Trophoblast cell (in vitro differentiated cells and primary cell): ENCODE measurements at regions not wholly inside any gene's neighbourhood (a gene's known extent, or its start where the extent isn't known, plus 50 kb on each side); places are given as distances from the start of the nearest gene placed in this dataset.
A peak's percentile ranks its signal among the peaks of the same experiment; 100 is the strongest.

Source experiments
- DNase-seq, 2 donors: peaks; one replicate each; pipeline ENCODE4 v3.0.0-alpha.2; 2016
- H2AFZ ChIP-seq: 2 replicates; pipeline ENCODE4 v1.6.1; 2013; ENCODE audit warnings: low read length, moderate library complexity, mild to moderate bottlenecking; ENCODE audit not compliant: insufficient read depth, poor library complexity
- H2AK5ac ChIP-seq: 2 replicates; pipeline ENCODE4 v1.6.1; 2013; ENCODE audit warnings: mild to moderate bottlenecking, low read length
- H2BK120ac ChIP-seq: 2 replicates; pipeline ENCODE4 v1.6.1; 2013; ENCODE audit warnings: low read length, mild to moderate bottlenecking, moderate library complexity; ENCODE audit not compliant: insufficient read depth, poor library complexity
- H2BK12ac ChIP-seq: 2 replicates; pipeline ENCODE4 v1.6.1; 2013; ENCODE audit warnings: mild to moderate bottlenecking, low read length, moderate library complexity
- H2BK5ac ChIP-seq: 2 replicates; pipeline ENCODE4 v1.6.1; 2013; ENCODE audit warnings: low read length, low read depth, moderate library complexity, mild to moderate bottlenecking; ENCODE audit not compliant: poor library complexity
- H3K14ac ChIP-seq: 2 replicates; pipeline ENCODE4 v1.6.1; 2013; ENCODE audit warnings: mild to moderate bottlenecking, low read length
- H3K18ac ChIP-seq: 2 replicates; pipeline ENCODE4 v1.6.1; 2013; ENCODE audit warnings: mild to moderate bottlenecking, low read length
- H3K23ac ChIP-seq: 2 replicates; pipeline ENCODE4 v1.6.1; 2013; ENCODE audit warnings: low read length
- H3K27ac ChIP-seq: 2 replicates; pipeline ENCODE4 v1.5.1; 2013; ENCODE audit warnings: low read depth, mild to moderate bottlenecking, inconsistent platforms, low read length, moderate library complexity
- H3K27me3 ChIP-seq: 2 replicates; pipeline ENCODE4 v1.6.1; 2013; ENCODE audit warnings: inconsistent platforms, mild to moderate bottlenecking, low read length, moderate library complexity; ENCODE audit not compliant: insufficient read depth
- H3K36me3 ChIP-seq, 2 experiments: 1 replicate in 1 of 2; 2 replicates in 1 of 2; pipeline ENCODE4 v1.6.1; 2013; ENCODE audit warnings: low read length in 2 of 2, mild to moderate bottlenecking in 2 of 2, moderate library complexity in 1 of 2; ENCODE audit not compliant: insufficient read depth in 2 of 2, control insufficient read depth in 1 of 2
- H3K4ac ChIP-seq: 2 replicates; pipeline ENCODE4 v1.6.1; 2013; ENCODE audit warnings: low read depth, mild to moderate bottlenecking, low read length, moderate library complexity
- H3K4me1 ChIP-seq, 2 experiments: 1 replicate in 1 of 2; 2 replicates in 1 of 2; pipeline ENCODE4 v1.6.1; 2013; ENCODE audit warnings: low read length in 2 of 2, mild to moderate bottlenecking in 2 of 2, moderate library complexity in 1 of 2; ENCODE audit not compliant: insufficient read depth in 2 of 2, control insufficient read depth in 1 of 2
- H3K4me2 ChIP-seq: 2 replicates; pipeline ENCODE4 v1.6.1; 2013; ENCODE audit warnings: inconsistent platforms, mild to moderate bottlenecking, low read length, moderate library complexity
- H3K4me3 ChIP-seq: 2 replicates; pipeline ENCODE4 v1.5.1; 2013; ENCODE audit warnings: mild to moderate bottlenecking, low read depth, low read length, inconsistent platforms
- H3K79me1 ChIP-seq: one replicate; pipeline ENCODE4 v1.6.1; 2013; ENCODE audit warnings: low read length
- H3K79me2 ChIP-seq: 2 replicates; pipeline ENCODE4 v1.6.1; 2013; ENCODE audit warnings: low read length, mild to moderate bottlenecking; ENCODE audit not compliant: control insufficient read depth, insufficient read depth, poor library complexity
- H3K9ac ChIP-seq: 2 replicates; pipeline ENCODE4 v1.6.1; 2013; ENCODE audit warnings: mild to moderate bottlenecking, low read length
- H3K9me3 ChIP-seq: 2 replicates; pipeline ENCODE4 v1.6.1; 2013; ENCODE audit warnings: low read depth, mild to moderate bottlenecking, control low read depth, inconsistent platforms, low read length; ENCODE audit not compliant: insufficient read depth
- H4K12ac ChIP-seq: 2 replicates; pipeline ENCODE4 v1.6.1; 2013; ENCODE audit warnings: low read depth, mild to moderate bottlenecking, low read length, moderate library complexity
- H4K8ac ChIP-seq: 2 replicates; pipeline ENCODE4 v1.6.1; 2013; ENCODE audit warnings: low read depth, mild to moderate bottlenecking, low read length, moderate library complexity
- H4K91ac ChIP-seq: one replicate; pipeline ENCODE4 v1.6.1; 2013; ENCODE audit warnings: low read depth, mild to moderate bottlenecking, low read length, moderate library complexity
- WGBS: extraction: QIAGEN DNeasy Blood & Tissue Kit; methylation state at CpG from one replicate; pipeline ENCODE4 v1.1.7; 2013; ENCODE audit warnings: missing lambda C conversion rate; ENCODE audit not compliant: insufficient read length, insufficient coverage; ENCODE audit errors: extremely low coverage; 5-methylcytosine and 5-hydroxymethylcytosine counted together

DNA sequence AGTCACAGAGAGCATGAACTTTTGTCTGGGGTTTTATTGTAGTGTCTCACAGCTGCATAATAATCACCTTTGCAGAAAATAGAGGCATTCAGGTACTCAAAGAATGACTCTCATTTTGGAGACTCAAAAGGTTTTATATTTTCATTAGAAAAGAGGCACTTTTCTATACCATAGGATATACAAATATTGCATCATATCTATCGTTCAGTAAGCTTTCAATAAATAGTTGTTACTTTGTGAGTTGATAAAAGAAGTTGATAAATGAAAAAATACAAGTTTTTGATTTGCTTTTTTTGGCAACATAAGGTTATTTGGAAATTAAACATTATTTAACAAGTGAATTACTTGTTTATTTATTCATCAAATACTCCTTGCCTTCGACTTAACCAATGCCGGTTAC, 279.9 kb downstream of the ARL4A start:
- no peak overlapping the region for H3K4me3 ChIP-seq
- no peak overlapping the region for H2BK120ac ChIP-seq
- DNase-seq = no peak
- no peak overlapping the region for H4K12ac ChIP-seq
- H3K14ac ChIP-seq = no peak overlapping the region
- no peak overlapping the region for H2AFZ ChIP-seq
- no peaks in the 10 kb centered on the region for H3K36me3 ChIP-seq
- no peak overlapping the region for H2AK5ac ChIP-seq
- no peak overlapping the region for H2BK12ac ChIP-seq
- H3K9ac ChIP-seq = no peak overlapping the region
- H3K9me3 ChIP-seq = no peaks in the 10 kb centered on the region
- no peak overlapping the region for H4K91ac ChIP-seq
- H4K8ac ChIP-seq = no peak overlapping the region
- no CpG with 5 or more reads among the region's 3 CpGs for WGBS
- no peaks in the 10 kb centered on the region for H3K27me3 ChIP-seq
- H3K4me1 ChIP-seq = no peaks in the 10 kb centered on the region
- H3K79me2 ChIP-seq = no peaks in the 10 kb centered on the region
- H3K4me2 ChIP-seq = no peak overlapping the region
- H2BK5ac ChIP-seq = no peak overlapping the region
- no peak overlapping the region for H3K4ac ChIP-seq
- H3K18ac ChIP-seq = no peak overlapping the region
- H3K79me1 ChIP-seq = no peaks in the 10 kb centered on the region
- H3K23ac ChIP-seq = no peak overlapping the region
- no peak overlapping the region for H3K27ac ChIP-seq

DNA sequence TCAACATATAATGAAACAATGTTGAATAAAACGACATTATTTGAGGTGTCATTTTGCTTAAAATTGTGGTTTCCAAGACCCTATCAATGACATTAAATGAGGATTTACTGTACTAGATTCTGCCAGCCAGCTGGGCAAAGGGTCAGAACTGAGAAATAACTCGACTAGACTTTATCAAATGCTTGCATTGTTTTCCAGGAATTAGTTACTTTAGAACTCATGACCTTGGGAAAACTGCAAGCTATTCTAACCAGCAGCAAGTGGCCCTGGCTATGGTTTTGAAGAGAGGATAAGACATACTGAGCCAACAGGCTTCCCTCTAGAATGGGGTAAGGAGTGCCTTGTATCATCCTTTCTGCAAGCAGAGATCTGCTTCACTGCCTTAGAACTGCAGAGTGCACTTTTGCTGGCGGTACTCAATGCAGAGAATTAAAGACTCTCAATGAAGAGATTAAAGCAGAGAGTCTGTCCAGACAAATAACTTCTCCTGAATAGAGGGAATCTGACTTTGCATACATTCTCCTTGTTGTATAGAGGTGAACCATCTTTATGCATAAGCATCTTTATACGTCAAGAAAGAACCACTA, 281.5 kb downstream of the ARL4A start:
- no CpG with 5 or more reads among the region's 4 CpGs for WGBS
- H3K4ac ChIP-seq = no peak overlapping the region
- H3K14ac ChIP-seq = no peak overlapping the region
- H3K36me3 ChIP-seq = no peaks in the 10 kb centered on the region
- H3K18ac ChIP-seq = no peak overlapping the region
- no peaks in the 10 kb centered on the region for H3K4me1 ChIP-seq
- H3K23ac ChIP-seq = no peak overlapping the region
- H3K27ac ChIP-seq = no peak overlapping the region
- H2BK5ac ChIP-seq = no peak overlapping the region
- DNase-seq = no peak
- H3K79me2 ChIP-seq = no peaks in the 10 kb centered on the region
- H3K9ac ChIP-seq = no peak overlapping the region
- no peaks in the 10 kb centered on the region for H3K9me3 ChIP-seq
- no peak overlapping the region for H2AK5ac ChIP-seq
- H4K12ac ChIP-seq = no peak overlapping the region
- no peak overlapping the region for H4K91ac ChIP-seq
- H2AFZ ChIP-seq = no peak overlapping the region
- no peak overlapping the region for H3K4me2 ChIP-seq
- H2BK120ac ChIP-seq = no peak overlapping the region
- H3K27me3 ChIP-seq = no peaks in the 10 kb centered on the region
- no peak overlapping the region for H2BK12ac ChIP-seq
- H3K4me3 ChIP-seq = no peak overlapping the region
- no peaks in the 10 kb centered on the region for H3K79me1 ChIP-seq
- H4K8ac ChIP-seq = no peak overlapping the region

DNA sequence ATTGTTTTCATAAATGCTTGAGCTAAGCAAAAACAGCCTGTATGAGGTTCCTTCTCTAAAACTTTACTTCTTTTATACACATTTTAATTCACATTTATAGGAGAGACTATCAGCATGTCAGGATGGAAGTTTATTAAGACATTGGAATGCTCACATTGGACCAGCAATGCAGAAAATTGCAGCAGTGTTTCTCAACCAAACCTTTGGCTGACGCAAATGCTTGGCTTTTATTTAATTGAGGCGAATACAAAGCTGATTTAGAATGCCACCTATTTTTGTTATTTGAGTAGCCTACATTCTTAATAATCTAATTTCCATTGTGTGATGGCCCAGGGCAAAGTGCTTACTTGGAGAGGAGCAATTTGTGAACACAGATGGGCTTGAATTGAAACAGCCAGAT, 283.2 kb downstream of the ARL4A start:
- Histone ChIP-seq H3K36me3 (no peaks in the 10 kb centered on the region), H2BK12ac (no peak overlapping the region), H3K79me1 (no peaks in the 10 kb centered on the region), H4K91ac (no peak overlapping the region), H3K4me1 (no peaks in the 10 kb centered on the region), H3K79me2 (no peaks in the 10 kb centered on the region), H2BK120ac (no peak overlapping the region), H4K8ac (no peak overlapping the region), H3K4me3 (no peak overlapping the region), H2AFZ (no peak overlapping the region), H2BK5ac (no peak overlapping the region), H3K14ac (no peak overlapping the region), H4K12ac (no peak overlapping the region), H3K27ac (no peak overlapping the region), H3K18ac (no peak overlapping the region), H3K4me2 (no peak overlapping the region), H3K9me3 (no peaks in the 10 kb centered on the region), H3K23ac (no peak overlapping the region), H3K9ac (no peak overlapping the region), H3K4ac (no peak overlapping the region), H2AK5ac (no peak overlapping the region), H3K27me3 (no peaks in the 10 kb centered on the region)
- DNase-seq = no peak
- WGBS = no CpG with 5 or more reads among the region's 2 CpGs

DNA sequence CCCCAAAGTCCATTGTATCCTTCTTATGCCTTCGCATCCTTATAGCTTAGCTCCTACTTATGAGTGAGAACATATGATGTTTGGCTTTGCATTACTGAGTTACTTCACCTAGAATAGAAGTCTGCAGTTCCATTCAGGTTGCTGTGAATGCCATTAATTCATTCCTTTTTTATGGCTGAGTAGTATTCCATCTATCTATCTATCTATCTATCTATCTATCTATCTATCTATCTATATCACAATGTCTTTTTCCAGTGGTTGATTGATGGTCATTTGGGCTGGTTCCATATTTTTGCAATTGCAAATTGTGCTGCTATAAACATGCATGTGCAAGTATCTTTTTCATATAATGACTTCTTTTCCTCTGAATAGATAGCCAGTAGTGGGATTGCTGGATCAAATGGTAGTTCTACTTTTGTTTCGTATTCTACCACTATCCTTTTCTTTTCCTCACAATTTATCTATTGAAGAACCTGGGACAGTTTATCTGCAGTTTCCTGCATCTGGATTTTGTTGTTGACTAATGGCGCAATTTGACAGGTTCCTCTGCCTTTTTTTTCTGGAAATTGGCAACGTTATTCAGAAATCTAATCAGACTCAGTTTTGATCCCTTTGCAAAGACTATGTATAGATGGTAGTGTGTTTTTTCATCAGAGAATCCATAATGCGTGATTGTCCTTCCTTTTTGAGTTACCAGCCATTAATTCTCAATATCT, 287.2 kb downstream of the ARL4A start:
- H3K79me2 ChIP-seq = no peaks in the 10 kb centered on the region
- WGBS = no CpG with 5 or more reads among the region's 5 CpGs
- H3K4ac ChIP-seq = no peak overlapping the region

More for the DNA sequence above, 287.2 kb downstream of the ARL4A start:
- no peak overlapping the region for H2AFZ ChIP-seq
- H4K8ac ChIP-seq = no peak overlapping the region
- H3K27me3 ChIP-seq = no peaks in the 10 kb centered on the region
- no peak overlapping the region for H3K9ac ChIP-seq
- no peak overlapping the region for H4K91ac ChIP-seq
- peak overlapping the region; percentile 43 for H2BK120ac ChIP-seq
- no peak overlapping the region for H2AK5ac ChIP-seq
- H3K9me3 ChIP-seq = no peaks in the 10 kb centered on the region
- H3K14ac ChIP-seq = no peak overlapping the region
- no peaks in the 10 kb centered on the region for H3K79me1 ChIP-seq
- H2BK12ac ChIP-seq = no peak overlapping the region
- no peaks in the 10 kb centered on the region for H3K36me3 ChIP-seq
- no peak overlapping the region for H3K4me3 ChIP-seq
- no peak overlapping the region for H3K27ac ChIP-seq
- no peak overlapping the region for H2BK5ac ChIP-seq
- no peak overlapping the region for H3K4me2 ChIP-seq
- no peaks in the 10 kb centered on the region for H3K4me1 ChIP-seq
- no peak overlapping the region for H3K18ac ChIP-seq
- H4K12ac ChIP-seq = no peak overlapping the region
- H3K23ac ChIP-seq = no peak overlapping the region
- no peak for DNase-seq
